ENCODE measurements at regions not wholly inside any gene's neighbourhood (a gene's known extent, or its start where the extent isn't known, plus 50 kb on each side); places are given as distances from the start of the nearest gene placed in this dataset.

DNA sequence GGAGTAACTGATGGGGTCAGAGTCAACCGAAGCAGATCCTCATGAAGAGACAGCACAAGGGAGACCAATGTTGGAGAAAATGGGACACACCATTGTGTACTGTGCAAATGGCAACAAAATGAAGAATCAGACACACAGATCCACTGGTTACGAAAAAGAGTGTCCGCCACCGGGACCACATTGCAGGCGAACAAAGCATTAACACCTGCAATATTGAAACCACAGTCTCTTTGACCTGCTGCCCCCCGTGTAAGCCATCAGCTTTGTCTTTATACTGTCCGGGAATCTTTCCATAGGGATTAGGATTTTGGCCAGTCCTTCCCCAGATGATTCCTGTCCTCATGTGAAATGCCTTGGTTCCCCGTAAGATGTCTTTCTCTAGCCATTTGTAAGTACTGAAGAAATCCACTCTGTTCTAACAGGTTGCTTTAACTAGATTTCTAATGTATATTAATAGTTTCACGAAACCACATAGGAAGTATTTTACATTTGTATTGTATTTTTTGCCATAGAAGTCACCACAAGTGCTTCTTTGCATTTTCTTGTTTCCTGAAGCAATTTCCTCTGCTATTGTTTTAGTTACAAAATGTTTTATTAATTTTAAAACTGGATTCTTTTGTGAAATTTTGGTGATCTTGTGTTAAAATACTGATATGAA lies 140.8 kb upstream of the NFE2L3 start:
- no peak for DNase-seq
- Histone ChIP-seq H3K27me3 (ENCODE audit: insufficient read depth, low read depth, severe bottlenecking) (no peaks in the 10 kb centered on the region), H3K36me3 (no peaks in the 10 kb centered on the region), H3K27ac (no peak overlapping the region), H3K4me3 (ENCODE audit: low read depth, low read length) (no peak overlapping the region), H3K9me3 (ENCODE audit: severe bottlenecking) (peaks cover 3% of the 10 kb centered on the region)
- TF ChIP-seq, protein P1, sequence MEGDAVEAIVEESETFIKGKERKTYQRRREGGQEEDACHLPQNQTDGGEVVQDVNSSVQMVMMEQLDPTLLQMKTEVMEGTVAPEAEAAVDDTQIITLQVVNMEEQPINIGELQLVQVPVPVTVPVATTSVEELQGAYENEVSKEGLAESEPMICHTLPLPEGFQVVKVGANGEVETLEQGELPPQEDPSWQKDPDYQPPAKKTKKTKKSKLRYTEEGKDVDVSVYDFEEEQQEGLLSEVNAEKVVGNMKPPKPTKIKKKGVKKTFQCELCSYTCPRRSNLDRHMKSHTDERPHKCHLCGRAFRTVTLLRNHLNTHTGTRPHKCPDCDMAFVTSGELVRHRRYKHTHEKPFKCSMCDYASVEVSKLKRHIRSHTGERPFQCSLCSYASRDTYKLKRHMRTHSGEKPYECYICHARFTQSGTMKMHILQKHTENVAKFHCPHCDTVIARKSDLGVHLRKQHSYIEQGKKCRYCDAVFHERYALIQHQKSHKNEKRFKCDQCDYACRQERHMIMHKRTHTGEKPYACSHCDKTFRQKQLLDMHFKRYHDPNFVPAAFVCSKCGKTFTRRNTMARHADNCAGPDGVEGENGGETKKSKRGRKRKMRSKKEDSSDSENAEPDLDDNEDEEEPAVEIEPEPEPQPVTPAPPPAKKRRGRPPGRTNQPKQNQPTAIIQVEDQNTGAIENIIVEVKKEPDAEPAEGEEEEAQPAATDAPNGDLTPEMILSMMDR (IDR thresholded peaks at IDR 0.05; ENCODE audit: low read depth, low read length) = no peak

DNA sequence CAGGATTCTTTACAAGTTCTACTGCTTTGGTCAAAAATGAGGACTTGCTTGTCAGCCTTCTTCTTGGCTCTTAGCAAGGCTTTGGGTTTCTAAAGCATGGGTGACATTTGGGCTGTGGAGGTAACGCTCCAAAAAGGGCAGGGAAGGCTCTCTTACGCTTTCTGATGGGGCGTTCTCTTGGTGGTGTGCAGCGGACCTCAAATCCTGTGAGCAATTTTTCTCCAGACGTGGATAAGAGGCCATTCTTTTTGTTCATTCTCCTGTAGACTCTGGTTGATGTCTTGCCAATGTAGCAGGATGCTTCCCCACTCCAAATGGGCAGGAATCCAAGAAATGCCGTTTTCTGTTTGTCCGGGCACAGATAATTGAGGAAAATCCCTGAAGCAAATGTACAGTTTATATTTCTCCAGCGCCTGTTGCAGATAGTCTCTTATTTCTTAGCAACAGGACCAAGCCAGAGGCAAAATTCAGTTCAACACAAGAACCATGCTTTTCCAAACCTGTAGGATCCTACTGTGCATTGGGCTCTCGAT lies 138.4 kb upstream of the NFE2L3 start:
- no peak for DNase-seq

DNA sequence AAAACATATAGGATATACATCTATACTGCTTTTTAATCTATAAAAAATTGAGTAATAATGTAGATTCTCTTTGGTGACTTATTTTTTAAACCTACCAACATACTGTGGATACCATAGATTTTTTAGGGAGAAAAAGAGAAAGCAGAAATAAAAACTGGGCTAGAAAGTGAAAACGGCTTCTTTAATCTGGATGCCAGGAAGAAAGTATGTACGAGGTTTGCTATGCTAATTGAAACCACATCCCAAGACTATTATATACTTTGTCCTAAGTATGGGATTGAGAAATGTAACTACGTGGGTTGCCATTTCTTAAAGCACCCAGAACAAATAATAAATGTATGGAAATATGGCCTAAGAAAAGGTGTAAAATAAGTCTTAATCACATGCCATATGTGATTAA lies 129.0 kb upstream of the NFE2L3 start:
- TF ChIP-seq, protein P1 (IDR thresholded peaks at IDR 0.05; ENCODE audit: low read depth, low read length) = no peak
- Histone ChIP-seq H3K36me3 (no peaks in the 10 kb centered on the region), H3K27me3 (ENCODE audit: insufficient read depth, low read depth, severe bottlenecking) (no peaks in the 10 kb centered on the region), H3K9me3 (ENCODE audit: severe bottlenecking) (no peaks in the 10 kb centered on the region), H3K4me3 (ENCODE audit: low read depth, low read length) (no peak overlapping the region), H3K27ac (no peak overlapping the region)
- no peak for DNase-seq

More for the DNA sequence above, 138.4 kb upstream of the NFE2L3 start:
- TF ChIP-seq, protein P1 (IDR thresholded peaks at IDR 0.05; ENCODE audit: low read depth, low read length) = no peak
- Histone ChIP-seq H3K9me3 (ENCODE audit: severe bottlenecking) (peaks cover 5% of the 10 kb centered on the region), H3K36me3 (no peaks in the 10 kb centered on the region), H3K4me3 (ENCODE audit: low read depth, low read length) (no peak overlapping the region), H3K27ac (no peak overlapping the region), H3K27me3 (ENCODE audit: insufficient read depth, low read depth, severe bottlenecking) (no peaks in the 10 kb centered on the region)

DNA sequence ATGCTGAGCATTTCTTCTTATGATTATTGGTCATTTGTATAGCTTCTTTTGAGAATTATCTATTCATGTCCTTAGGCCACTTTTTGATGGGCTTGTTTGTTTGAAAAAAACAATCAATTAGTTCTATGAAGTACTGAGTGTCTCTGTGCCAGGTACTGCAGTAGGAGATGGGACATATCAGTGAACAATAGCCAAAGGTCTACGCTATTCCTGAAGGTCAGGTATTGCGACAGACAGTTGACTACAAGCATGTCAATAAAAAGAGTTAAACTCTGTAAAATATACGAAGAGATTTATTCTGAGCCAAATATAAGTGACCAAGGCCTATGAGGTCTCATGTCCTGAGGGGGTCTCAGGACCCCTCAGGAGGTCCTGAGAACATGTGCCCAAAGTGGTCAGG lies 122.1 kb upstream of the NFE2L3 start:
- H3K27ac ChIP-seq = no peak overlapping the region
- TF ChIP-seq, protein P1 (IDR thresholded peaks at IDR 0.05; ENCODE audit: low read depth, low read length) = no peak
- no peak overlapping the region for H3K4me3 ChIP-seq (ENCODE audit: low read depth, low read length)
- no peaks in the 10 kb centered on the region for H3K36me3 ChIP-seq
- no peaks in the 10 kb centered on the region for H3K9me3 ChIP-seq (ENCODE audit: severe bottlenecking)
- no peak for DNase-seq
- no peaks in the 10 kb centered on the region for H3K27me3 ChIP-seq (ENCODE audit: insufficient read depth, low read depth, severe bottlenecking)

DNA sequence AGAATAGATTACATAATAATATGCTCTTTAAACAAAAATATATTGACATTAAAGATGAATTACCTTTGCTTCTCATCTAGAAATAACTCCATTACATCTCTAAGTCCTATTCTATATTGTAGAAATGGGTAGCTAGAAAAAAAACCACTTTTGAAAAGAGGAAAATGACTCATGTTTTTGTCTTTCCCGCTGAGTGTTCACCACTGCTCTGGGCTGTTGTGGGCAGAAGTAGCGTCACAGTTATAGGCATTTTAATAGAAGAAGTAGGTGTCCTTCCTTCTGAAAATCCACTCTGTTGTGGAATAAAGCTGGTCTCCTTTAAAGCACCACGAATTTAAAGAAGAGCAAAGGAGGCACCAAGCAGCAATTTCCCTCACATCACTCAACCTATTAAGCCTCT lies 117.6 kb upstream of the NFE2L3 start:
- DNase-seq = no peak
- Histone ChIP-seq H3K4me3 (ENCODE audit: low read depth, low read length) (no peak overlapping the region), H3K36me3 (no peaks in the 10 kb centered on the region), H3K27me3 (ENCODE audit: insufficient read depth, low read depth, severe bottlenecking) (no peaks in the 10 kb centered on the region), H3K27ac (no peak overlapping the region), H3K9me3 (ENCODE audit: severe bottlenecking) (no peaks in the 10 kb centered on the region)
- TF ChIP-seq, protein P1 (IDR thresholded peaks at IDR 0.05; ENCODE audit: low read depth, low read length) = no peak

DNA sequence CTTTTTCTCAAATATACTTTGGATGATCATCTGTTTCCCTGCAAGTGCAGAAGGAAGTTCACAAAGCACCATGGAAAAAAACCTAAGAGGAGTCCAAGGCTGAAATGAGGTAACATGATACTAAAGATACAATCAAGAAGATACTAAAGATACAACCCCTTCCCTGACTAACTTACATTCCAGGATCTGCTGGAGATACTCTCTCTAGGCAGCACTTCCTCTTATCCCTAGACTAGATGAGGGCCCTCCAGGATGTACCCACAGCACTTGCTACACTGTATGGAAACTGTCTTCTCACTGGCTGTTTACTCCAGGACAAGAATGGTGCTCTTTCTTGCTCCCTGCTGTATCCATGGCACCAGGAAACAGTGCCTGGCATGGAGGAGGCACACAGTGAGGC lies 116.4 kb upstream of the NFE2L3 start:
- DNase-seq = no peak
- Histone ChIP-seq H3K4me3 (ENCODE audit: low read depth, low read length) (no peak overlapping the region), H3K27me3 (ENCODE audit: insufficient read depth, low read depth, severe bottlenecking) (no peaks in the 10 kb centered on the region), H3K27ac (no peak overlapping the region), H3K36me3 (no peaks in the 10 kb centered on the region), H3K9me3 (ENCODE audit: severe bottlenecking) (no peaks in the 10 kb centered on the region)
- TF ChIP-seq, protein P1 (IDR thresholded peaks at IDR 0.05; ENCODE audit: low read depth, low read length) = no peak

Data from WERI-Rb-1 (cell line).